ENCODE measurements at regions not wholly inside any gene's neighbourhood (a gene's known extent, or its start where the extent isn't known, plus 50 kb on each side); places are given as distances from the start of the nearest gene placed in this dataset.

- no peaks in the 10 kb centered on the region for H3K4me1 ChIP-seq
- 44% methylated on average over 6 of the region's 6 CpGs for WGBS
- no peaks in the 10 kb centered on the region for H3K9me3 ChIP-seq
- TF ChIP-seq CTCF (IDR thresholded peaks at IDR 0.05), result no peak
- TF ChIP-seq POLR2AphosphoS5 (IDR thresholded peaks at IDR 0.05), result no peak
- no peak for TF ChIP-seq POLR2A (IDR thresholded peaks at IDR 0.05)
- TF ChIP-seq EP300 (IDR thresholded peaks at IDR 0.05), result no peak
- H3K4me3 ChIP-seq, result no peak overlapping the region
- H3K27me3 ChIP-seq, result peaks cover 10% of the 10 kb centered on the region
- DNase-seq (ENCODE audit: low spot score in 2 of 2), result no peak
- H3K27ac ChIP-seq, result no peak overlapping the region
- no peaks in the 10 kb centered on the region for H3K36me3 ChIP-seq
Observed at GRCh38 chr2:104749856-104750460, 104.0 kb upstream of the POU3F3 start.

- WGBS, result 67% methylated on average over 9 of the region's 9 CpGs
- TF ChIP-seq POLR2AphosphoS5 (IDR thresholded peaks at IDR 0.05) (no peak), POLR2A (IDR thresholded peaks at IDR 0.05) (no peak), EP300 (IDR thresholded peaks at IDR 0.05) (no peak), CTCF (IDR thresholded peaks at IDR 0.05) (no peak)
Observed at GRCh38 chr2:104752504-104752903, 101.4 kb upstream of the POU3F3 start.

GRCh38 chr2:104755026-104755878 is 98.7 kb upstream of the POU3F3 start:
- no peaks in the 10 kb centered on the region for H3K4me1 ChIP-seq
- H3K4me3 ChIP-seq, result peak overlapping the region; percentile 3
- 65% methylated on average over 26 of the region's 26 CpGs for WGBS
- H3K36me3 ChIP-seq, result no peaks in the 10 kb centered on the region
- H3K27ac ChIP-seq, result no peak overlapping the region
- H3K27me3 ChIP-seq, result peaks cover 4% of the 10 kb centered on the region
- no peaks in the 10 kb centered on the region for H3K9me3 ChIP-seq
- TF ChIP-seq EP300 (IDR thresholded peaks at IDR 0.05) (no peak), CTCF (IDR thresholded peaks at IDR 0.05) (no peak), POLR2AphosphoS5 (IDR thresholded peaks at IDR 0.05) (no peak), POLR2A (IDR thresholded peaks at IDR 0.05) (no peak)
- DNase-seq (ENCODE audit: low spot score in 2 of 2), result no peak

More at GRCh38 chr2:104752504-104752903, 101.4 kb upstream of the POU3F3 start:
- Histone ChIP-seq H3K27ac (no peak overlapping the region), H3K4me1 (no peaks in the 10 kb centered on the region), H3K36me3 (no peaks in the 10 kb centered on the region), H3K4me3 (no peak overlapping the region), H3K9me3 (no peaks in the 10 kb centered on the region), H3K27me3 (peaks cover 10% of the 10 kb centered on the region)
- DNase-seq (ENCODE audit: low spot score in 2 of 2), result no peak

- no peaks in the 10 kb centered on the region for H3K9me3 ChIP-seq
- H3K4me3 ChIP-seq, result no peak overlapping the region
- no peaks in the 10 kb centered on the region for H3K27me3 ChIP-seq
- TF ChIP-seq POLR2AphosphoS5 (IDR thresholded peaks at IDR 0.05) (no peak), CTCF (IDR thresholded peaks at IDR 0.05) (no peak), EP300 (IDR thresholded peaks at IDR 0.05) (no peak), POLR2A (IDR thresholded peaks at IDR 0.05) (no peak)
- no peaks in the 10 kb centered on the region for H3K4me1 ChIP-seq
- DNase-seq (ENCODE audit: low spot score in 2 of 2), result no peak
- 87% methylated on average over 7 of the region's 7 CpGs for WGBS
- H3K36me3 ChIP-seq, result no peaks in the 10 kb centered on the region
- H3K27ac ChIP-seq, result no peak overlapping the region
Observed at GRCh38 chr2:104756118-104756517, 97.8 kb upstream of the POU3F3 start.

GRCh38 chr2:104757056-104757455 is 96.9 kb upstream of the POU3F3 start:
- WGBS, result 79% methylated on average over 5 of the region's 5 CpGs
- H3K4me3 ChIP-seq, result no peak overlapping the region

More at GRCh38 chr2:104757056-104757455, 96.9 kb upstream of the POU3F3 start:
- no peaks in the 10 kb centered on the region for H3K27me3 ChIP-seq
- DNase-seq (ENCODE audit: low spot score in 2 of 2), result no peak
- no peaks in the 10 kb centered on the region for H3K9me3 ChIP-seq
- TF ChIP-seq CTCF (IDR thresholded peaks at IDR 0.05), result no peak
- TF ChIP-seq POLR2A (IDR thresholded peaks at IDR 0.05), result no peak
- no peak for TF ChIP-seq EP300 (IDR thresholded peaks at IDR 0.05)
- no peak for TF ChIP-seq POLR2AphosphoS5 (IDR thresholded peaks at IDR 0.05)
- no peaks in the 10 kb centered on the region for H3K4me1 ChIP-seq
- no peak overlapping the region for H3K27ac ChIP-seq
- H3K36me3 ChIP-seq, result no peaks in the 10 kb centered on the region
